ENCODE measurements at regions not wholly inside any gene's neighbourhood (a gene's known extent, or its start where the extent isn't known, plus 50 kb on each side); places are given as distances from the start of the nearest gene placed in this dataset.

GRCh38 chr1:8203551-8203950 is 114.4 kb upstream of the SLC45A1 start:
- DNase-seq (ENCODE audit: low read depth in 2 of 2, low spot score in 1 of 2), result no peak

- no peak for DNase-seq (ENCODE audit: low read depth in 2 of 2, low spot score in 1 of 2)
Measured at GRCh38 chr1:8203056-8203455, 114.9 kb upstream of the SLC45A1 start.

GRCh38 chr1:8202182-8202905 is 115.6 kb upstream of the SLC45A1 start:
- no peak for DNase-seq (ENCODE audit: low read depth in 2 of 2, low spot score in 1 of 2)

- no peak for DNase-seq (ENCODE audit: low read depth in 2 of 2, low spot score in 1 of 2)
Measured at GRCh38 chr1:8201331-8201861, 116.5 kb upstream of the SLC45A1 start.

- no peak for DNase-seq (ENCODE audit: low read depth in 2 of 2, low spot score in 1 of 2)
Measured at GRCh38 chr1:8200317-8201115, 117.4 kb upstream of the SLC45A1 start.

GRCh38 chr1:8198522-8198921 is 119.4 kb upstream of the SLC45A1 start:
- no peak for DNase-seq (ENCODE audit: low read depth in 2 of 2, low spot score in 1 of 2)

GRCh38 chr1:8197493-8198282 is 120.2 kb upstream of the SLC45A1 start:
- DNase-seq (ENCODE audit: low read depth in 2 of 2, low spot score in 1 of 2), result no peak

- no peak for DNase-seq (ENCODE audit: low read depth in 2 of 2, low spot score in 1 of 2)
Measured at GRCh38 chr1:8194481-8195227, 123.3 kb upstream of the SLC45A1 start.

- DNase-seq (ENCODE audit: low read depth in 2 of 2, low spot score in 1 of 2), result no peak
Measured at GRCh38 chr1:8193840-8194406, 124.0 kb upstream of the SLC45A1 start.

- no peak for DNase-seq (ENCODE audit: low read depth in 2 of 2, low spot score in 1 of 2)
Measured at GRCh38 chr1:8191474-8191873, 126.4 kb upstream of the SLC45A1 start.

- no peak for DNase-seq (ENCODE audit: low read depth in 2 of 2, low spot score in 1 of 2)
Measured at GRCh38 chr1:8189931-8190483, 127.9 kb upstream of the SLC45A1 start.

- DNase-seq (ENCODE audit: low read depth in 2 of 2, low spot score in 1 of 2), result no peak
Measured at GRCh38 chr1:8185400-8185799, 132.5 kb upstream of the SLC45A1 start.

GRCh38 chr1:8184301-8184700 is 133.6 kb upstream of the SLC45A1 start:
- no peak for DNase-seq (ENCODE audit: low read depth in 2 of 2, low spot score in 1 of 2)

GRCh38 chr1:8182034-8182761 is 135.7 kb upstream of the SLC45A1 start:
- DNase-seq (ENCODE audit: low read depth in 2 of 2, low spot score in 1 of 2), result no peak

GRCh38 chr1:8179132-8179793 is 138.7 kb upstream of the SLC45A1 start:
- no peak for DNase-seq (ENCODE audit: low read depth in 2 of 2, low spot score in 1 of 2)

GRCh38 chr1:8176279-8176678 is 141.6 kb upstream of the SLC45A1 start:
- DNase-seq (ENCODE audit: low read depth in 2 of 2, low spot score in 1 of 2), result no peak

- DNase-seq (ENCODE audit: low read depth in 2 of 2, low spot score in 1 of 2), result no peak
Measured at GRCh38 chr1:8174807-8175206, 143.1 kb upstream of the SLC45A1 start.

GRCh38 chr1:8171751-8172464 is 145.8 kb upstream of the ERRFI1 start:
- no peak for DNase-seq (ENCODE audit: low read depth in 2 of 2, low spot score in 1 of 2)

All from stimulated activated CD8-positive, alpha-beta memory T cell treated with anti-CD3 and anti-CD28 coated beads, Interleukin-4, amount 100 ng/mL, for 4 hours (primary cell).